Nephron progenitor cell (in vitro differentiated cells): ENCODE measurements at regions not wholly inside any gene's neighbourhood (a gene's known extent, or its start where the extent isn't known, plus 50 kb on each side); places are given as distances from the start of the nearest gene placed in this dataset.

ENCODE experiments used
- DNase-seq: peaks from one replicate; pipeline ENCODE4 v3.0.0; 2021
- H3K27ac Mint-ChIP-seq: 2 replicates; pipeline ENCODE4 v1.8.0; 2021; ENCODE audit warnings: mild to moderate bottlenecking, moderate library complexity, mixed read lengths
- H3K27me3 Mint-ChIP-seq: 2 replicates; pipeline ENCODE4 v1.8.0; 2021; ENCODE audit warnings: mild to moderate bottlenecking, low read depth, mixed read lengths; ENCODE audit not compliant: poor library complexity
- H3K36me3 Mint-ChIP-seq: 2 replicates; pipeline ENCODE4 v1.8.0; 2021; ENCODE audit warnings: low read depth, mixed read lengths
- H3K4me1 Mint-ChIP-seq: 2 replicates; pipeline ENCODE4 v1.8.0; 2021; ENCODE audit warnings: mixed read lengths
- H3K4me3 Mint-ChIP-seq: 2 replicates; pipeline ENCODE4 v1.8.0; 2021; ENCODE audit warnings: mild to moderate bottlenecking, moderate library complexity, mixed read lengths
- H3K9me3 Mint-ChIP-seq: 2 replicates; pipeline ENCODE4 v1.8.0; 2021; ENCODE audit warnings: mild to moderate bottlenecking, moderate library complexity, mixed read lengths
- CTCF ChIP-seq: fragments of 200-600 bp; sonication (generic); IDR thresholded peaks from 2 replicates; pipeline ENCODE4 v1.5.0; 2021; ENCODE audit warnings: antibody characterized with exemption

- H3K9me3 Mint-ChIP-seq = peaks cover 7% of the 10 kb centered on the region
- no peak overlapping the region for H3K4me3 Mint-ChIP-seq
- H3K27ac Mint-ChIP-seq = no peak overlapping the region
- peaks cover 66% of the 10 kb centered on the region for H3K4me1 Mint-ChIP-seq
- H3K27me3 Mint-ChIP-seq = peaks cover 4% of the 10 kb centered on the region
- H3K36me3 Mint-ChIP-seq = no peaks in the 10 kb centered on the region
- DNase-seq = no peak
- TF ChIP-seq CTCF = no peak
These were observed 144.4 kb upstream of the FGGY start for GRCh38 chr1:59152511-59152910.

GRCh38 chr1:59154401-59154800, 142.5 kb upstream of the FGGY start:
- no peak for DNase-seq
- Mint-ChIP-seq H3K27ac (no peak overlapping the region), H3K27me3 (peaks cover 4% of the 10 kb centered on the region), H3K36me3 (peaks cover 10% of the 10 kb centered on the region), H3K4me1 (peaks cover 57% of the 10 kb centered on the region), H3K4me3 (no peak overlapping the region), H3K9me3 (peaks cover 23% of the 10 kb centered on the region)
- TF ChIP-seq CTCF = no peak

GRCh38 chr1:59155351-59155750, 141.5 kb upstream of the FGGY start:
- peaks cover 4% of the 10 kb centered on the region for H3K27me3 Mint-ChIP-seq

GRCh38 chr1:59156051-59156450, 140.8 kb upstream of the FGGY start:
- H3K4me1 Mint-ChIP-seq = peaks cover 46% of the 10 kb centered on the region
- H3K36me3 Mint-ChIP-seq = peaks cover 10% of the 10 kb centered on the region
- no peak overlapping the region for H3K4me3 Mint-ChIP-seq
- H3K27ac Mint-ChIP-seq = no peak overlapping the region
- H3K27me3 Mint-ChIP-seq = peaks cover 8% of the 10 kb centered on the region
- DNase-seq = no peak
- peaks cover 29% of the 10 kb centered on the region for H3K9me3 Mint-ChIP-seq
- no peak for TF ChIP-seq CTCF

More at GRCh38 chr1:59155351-59155750, 141.5 kb upstream of the FGGY start:
- Mint-ChIP-seq H3K27ac (peak overlapping the region; percentile 52), H3K9me3 (peaks cover 29% of the 10 kb centered on the region), H3K4me3 (no peak overlapping the region), H3K4me1 (peaks cover 53% of the 10 kb centered on the region), H3K36me3 (peaks cover 10% of the 10 kb centered on the region)
- DNase-seq = no peak
- no peak for TF ChIP-seq CTCF

GRCh38 chr1:59156526-59157199, 140.2 kb upstream of the FGGY start:
- DNase-seq = no peak
- H3K36me3 Mint-ChIP-seq = peaks cover 10% of the 10 kb centered on the region
- no peak overlapping the region for H3K4me3 Mint-ChIP-seq
- TF ChIP-seq CTCF = no peak
- H3K27me3 Mint-ChIP-seq = peaks cover 8% of the 10 kb centered on the region
- no peak overlapping the region for H3K27ac Mint-ChIP-seq
- peaks cover 29% of the 10 kb centered on the region for H3K9me3 Mint-ChIP-seq
- peaks cover 40% of the 10 kb centered on the region for H3K4me1 Mint-ChIP-seq

- Mint-ChIP-seq H3K9me3 (peaks cover 29% of the 10 kb centered on the region), H3K27me3 (peaks cover 4% of the 10 kb centered on the region), H3K4me1 (peaks cover 29% of the 10 kb centered on the region), H3K27ac (no peak overlapping the region), H3K36me3 (peaks cover 10% of the 10 kb centered on the region), H3K4me3 (no peak overlapping the region)
- no peak for DNase-seq
- TF ChIP-seq CTCF = no peak
These were observed 138.6 kb upstream of the FGGY start for GRCh38 chr1:59158321-59158720.
